ENCODE measurements at regions not wholly inside any gene's neighbourhood (a gene's known extent, or its start where the extent isn't known, plus 50 kb on each side); places are given as distances from the start of the nearest gene placed in this dataset.

- no peak for TF ChIP-seq ATF3 (IDR thresholded peaks at IDR 0.05)
- no peak for TF ChIP-seq TAF1 (conservative IDR thresholded peaks at IDR 0.05)
Measured at GRCh38 chr12:89839444-89839843, 130.8 kb upstream of the ATP2B1 start (continued).

GRCh38 chr12:89838833-89839232 is 130.2 kb upstream of the ATP2B1 start:
- Histone ChIP-seq H3K36me3 (ENCODE audit: control insufficient read depth in 4 of 4, insufficient read depth in 3 of 4, low read depth in 1 of 4, low read length in 3 of 4) (no peaks in the 10 kb centered on the region), H3K4me1 (ENCODE audit: control insufficient read depth in 4 of 4, insufficient read depth in 4 of 4, low read length in 3 of 4) (no peaks in the 10 kb centered on the region), H3K9ac (ENCODE audit: low read depth in 1 of 2, low read length in 2 of 2) (no peak overlapping the region), H3K27me3 (ENCODE audit: control insufficient read depth in 4 of 4, insufficient read depth in 4 of 4, low read length in 3 of 4) (peaks cover 0 to 6% (median 0%) of the 10 kb centered on the region in 4 donors), H3K4me3 (ENCODE audit: low read depth in 1 of 3, low read length in 3 of 3) (no peak overlapping the region), H3K27ac (ENCODE audit: low read depth in 1 of 2, low read length in 2 of 2) (no peak overlapping the region), H3K9me3 (ENCODE audit: control insufficient read depth in 4 of 4, low read length in 3 of 4) (no peaks in the 10 kb centered on the region)
- no peak for TF ChIP-seq MAX (IDR thresholded peaks at IDR 0.05)
- no peak for TF ChIP-seq ATF3 (IDR thresholded peaks at IDR 0.05)
- TF ChIP-seq JUND (IDR thresholded peaks at IDR 0.05): no peak
- no peak for TF ChIP-seq EGR1 (IDR thresholded peaks at IDR 0.05; ENCODE audit: low read depth in 2 of 2)
- no peak for TF ChIP-seq RAD21 (IDR thresholded peaks at IDR 0.05)
- no peak for TF ChIP-seq GABPA (IDR thresholded peaks at IDR 0.05 in 1 of 2, conservative IDR thresholded peaks at IDR 0.05 in 1 of 2)
- no peak for TF ChIP-seq HNF4G (IDR thresholded peaks at IDR 0.05)
- no peak for TF ChIP-seq CTCF (IDR thresholded peaks at IDR 0.05; ENCODE audit: low read depth, low read length, missing input control)
- no peak for TF ChIP-seq RXRA (IDR thresholded peaks at IDR 0.05)
- no peak for TF ChIP-seq FOXA1 (IDR thresholded peaks at IDR 0.05)
- no peak for TF ChIP-seq SP1 (IDR thresholded peaks at IDR 0.05)
- WGBS: 74% methylated on average over 1 of the region's 1 CpG
- DNase-seq (ENCODE audit: low spot score): no peak

- Histone ChIP-seq H3K4me1 (ENCODE audit: control insufficient read depth in 4 of 4, insufficient read depth in 4 of 4, low read length in 3 of 4) (no peaks in the 10 kb centered on the region), H3K27ac (ENCODE audit: low read depth in 1 of 2, low read length in 2 of 2) (no peak overlapping the region), H3K27me3 (ENCODE audit: control insufficient read depth in 4 of 4, insufficient read depth in 4 of 4, low read length in 3 of 4) (no peaks in the 10 kb centered on the region), H3K4me3 (ENCODE audit: low read depth in 1 of 3, low read length in 3 of 3) (no peak overlapping the region), H3K9me3 (ENCODE audit: control insufficient read depth in 4 of 4, low read length in 3 of 4) (no peaks in the 10 kb centered on the region), H3K9ac (ENCODE audit: low read depth in 1 of 2, low read length in 2 of 2) (no peak overlapping the region), H3K36me3 (ENCODE audit: control insufficient read depth in 4 of 4, insufficient read depth in 3 of 4, low read depth in 1 of 4, low read length in 3 of 4) (no peaks in the 10 kb centered on the region)
- no peak for DNase-seq (ENCODE audit: low spot score)
- TF ChIP-seq RAD21 (IDR thresholded peaks at IDR 0.05) (no peak), MAX (IDR thresholded peaks at IDR 0.05) (no peak), EGR1 (IDR thresholded peaks at IDR 0.05; ENCODE audit: low read depth in 2 of 2) (no peak), NR2F2 (IDR thresholded peaks at IDR 0.05) (no peak), ATF3 (IDR thresholded peaks at IDR 0.05) (no peak), FOXA1 (IDR thresholded peaks at IDR 0.05) (no peak), JUND (IDR thresholded peaks at IDR 0.05) (no peak), FOXA2 (IDR thresholded peaks at IDR 0.05) (no peak), ZBTB33 (IDR thresholded peaks at IDR 0.05) (no peak), RXRA (IDR thresholded peaks at IDR 0.05) (no peak), HNF4A (conservative IDR thresholded peaks at IDR 0.05) (no peak), CTCF (IDR thresholded peaks at IDR 0.05; ENCODE audit: low read depth, low read length, missing input control) (no peak)
- TF ChIP-seq, protein P1, sequence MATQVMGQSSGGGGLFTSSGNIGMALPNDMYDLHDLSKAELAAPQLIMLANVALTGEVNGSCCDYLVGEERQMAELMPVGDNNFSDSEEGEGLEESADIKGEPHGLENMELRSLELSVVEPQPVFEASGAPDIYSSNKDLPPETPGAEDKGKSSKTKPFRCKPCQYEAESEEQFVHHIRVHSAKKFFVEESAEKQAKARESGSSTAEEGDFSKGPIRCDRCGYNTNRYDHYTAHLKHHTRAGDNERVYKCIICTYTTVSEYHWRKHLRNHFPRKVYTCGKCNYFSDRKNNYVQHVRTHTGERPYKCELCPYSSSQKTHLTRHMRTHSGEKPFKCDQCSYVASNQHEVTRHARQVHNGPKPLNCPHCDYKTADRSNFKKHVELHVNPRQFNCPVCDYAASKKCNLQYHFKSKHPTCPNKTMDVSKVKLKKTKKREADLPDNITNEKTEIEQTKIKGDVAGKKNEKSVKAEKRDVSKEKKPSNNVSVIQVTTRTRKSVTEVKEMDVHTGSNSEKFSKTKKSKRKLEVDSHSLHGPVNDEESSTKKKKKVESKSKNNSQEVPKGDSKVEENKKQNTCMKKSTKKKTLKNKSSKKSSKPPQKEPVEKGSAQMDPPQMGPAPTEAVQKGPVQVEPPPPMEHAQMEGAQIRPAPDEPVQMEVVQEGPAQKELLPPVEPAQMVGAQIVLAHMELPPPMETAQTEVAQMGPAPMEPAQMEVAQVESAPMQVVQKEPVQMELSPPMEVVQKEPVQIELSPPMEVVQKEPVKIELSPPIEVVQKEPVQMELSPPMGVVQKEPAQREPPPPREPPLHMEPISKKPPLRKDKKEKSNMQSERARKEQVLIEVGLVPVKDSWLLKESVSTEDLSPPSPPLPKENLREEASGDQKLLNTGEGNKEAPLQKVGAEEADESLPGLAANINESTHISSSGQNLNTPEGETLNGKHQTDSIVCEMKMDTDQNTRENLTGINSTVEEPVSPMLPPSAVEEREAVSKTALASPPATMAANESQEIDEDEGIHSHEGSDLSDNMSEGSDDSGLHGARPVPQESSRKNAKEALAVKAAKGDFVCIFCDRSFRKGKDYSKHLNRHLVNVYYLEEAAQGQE (IDR thresholded peaks at IDR 0.05): no peak
- WGBS: 83% methylated on average over 1 of the region's 1 CpG
Measured at GRCh38 chr12:89836026-89836425, 127.4 kb upstream of the ATP2B1 start.
